IPS DF 6.9 (cell line): ENCODE measurements at regions not wholly inside any gene's neighbourhood (a gene's known extent, or its start where the extent isn't known, plus 50 kb on each side); places are given as distances from the start of the nearest gene placed in this dataset.

Experiments used
- DNase-seq: peaks from one replicate; pipeline ENCODE4 v3.0.0-alpha.2; 2013; ENCODE audit warnings: low read depth, low spot score
- H3K27ac ChIP-seq: one replicate; pipeline ENCODE4 v1.5.1; 2013; ENCODE audit warnings: low read length, control low read depth
- H3K27me3 ChIP-seq: 2 replicates; pipeline ENCODE4 v1.6.1; 2013; ENCODE audit warnings: mild to moderate bottlenecking, low read length; ENCODE audit not compliant: control insufficient read depth, insufficient read depth
- H3K36me3 ChIP-seq: 2 replicates; pipeline ENCODE4 v1.6.1; 2013; ENCODE audit warnings: low read length; ENCODE audit not compliant: control insufficient read depth, insufficient read depth
- H3K4me1 ChIP-seq: 2 replicates; pipeline ENCODE4 v1.6.1; 2013; ENCODE audit warnings: low read length; ENCODE audit not compliant: control insufficient read depth, insufficient read depth
- H3K4me3 ChIP-seq: 2 replicates; pipeline ENCODE4 v1.5.1; 2013; ENCODE audit warnings: mild to moderate bottlenecking, low read length
- H3K9me3 ChIP-seq: 2 replicates; pipeline ENCODE4 v1.6.1; 2013; ENCODE audit warnings: low read length, inconsistent platforms; ENCODE audit not compliant: control insufficient read depth, insufficient read depth
- WGBS: extraction: QIAGEN DNeasy Blood & Tissue Kit; methylation state at CpG from one replicate; pipeline ENCODE4 v1.1.7; 2013; ENCODE audit warnings: mixed read lengths, missing lambda C conversion rate; ENCODE audit not compliant: insufficient read length, insufficient coverage; 5-methylcytosine and 5-hydroxymethylcytosine counted together

DNA sequence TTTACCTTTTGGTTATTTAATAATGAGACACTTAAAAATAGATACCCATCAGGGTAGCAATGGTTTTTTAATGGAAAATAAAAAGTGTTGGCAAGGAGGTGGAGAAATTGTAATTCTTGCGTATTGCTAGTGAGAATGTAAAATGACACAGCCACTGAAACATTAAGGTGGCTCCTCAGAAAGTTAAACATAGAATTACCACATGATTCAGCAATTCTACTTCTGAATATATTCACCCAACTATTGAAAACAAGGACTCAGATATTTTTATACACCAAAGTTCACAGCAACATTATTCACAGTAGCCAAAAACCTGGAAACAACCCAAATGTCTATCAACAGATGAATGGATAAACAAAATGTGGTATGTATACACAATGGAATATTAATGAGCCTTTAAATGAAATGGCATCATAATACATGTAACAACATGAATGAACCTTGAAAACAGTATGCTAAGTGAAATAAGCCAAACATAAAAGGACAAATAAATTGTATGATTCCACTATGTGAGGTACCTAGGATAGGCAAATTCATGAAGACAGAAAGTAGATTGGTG lies 163.5 kb downstream of the IMPG2 start:
- Histone ChIP-seq H3K9me3 (no peaks in the 10 kb centered on the region), H3K4me3 (no peak overlapping the region), H3K27ac (no peak overlapping the region), H3K27me3 (no peaks in the 10 kb centered on the region), H3K36me3 (no peaks in the 10 kb centered on the region), H3K4me1 (no peaks in the 10 kb centered on the region)
- 100% methylated on average over 1 of the region's 1 CpG for WGBS
- no peak for DNase-seq

DNA sequence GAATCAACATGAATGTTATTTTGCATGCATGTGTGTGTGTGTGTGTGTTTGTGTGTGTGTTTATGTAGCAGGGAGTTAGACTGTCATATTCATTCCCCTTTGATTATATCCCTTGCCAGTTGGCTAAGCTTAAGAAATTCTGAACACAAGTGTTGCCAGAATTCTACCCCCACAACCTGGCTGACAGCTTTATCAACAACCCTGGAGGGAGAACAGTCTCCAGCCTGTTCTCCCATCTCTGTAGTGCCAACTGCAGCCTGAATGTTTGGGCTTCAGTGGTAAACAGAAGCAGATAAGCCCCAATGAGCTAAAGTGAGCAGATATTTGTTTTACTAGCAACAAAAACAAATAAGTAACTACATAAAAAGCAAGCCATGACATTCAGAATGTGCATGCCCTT lies 162.6 kb upstream of the ABI3BP start:
- no peaks in the 10 kb centered on the region for H3K9me3 ChIP-seq
- no peaks in the 10 kb centered on the region for H3K27me3 ChIP-seq
- H3K4me3 ChIP-seq = no peak overlapping the region
- H3K27ac ChIP-seq = no peak overlapping the region
- no peaks in the 10 kb centered on the region for H3K36me3 ChIP-seq
- no peaks in the 10 kb centered on the region for H3K4me1 ChIP-seq
- DNase-seq = no peak

DNA sequence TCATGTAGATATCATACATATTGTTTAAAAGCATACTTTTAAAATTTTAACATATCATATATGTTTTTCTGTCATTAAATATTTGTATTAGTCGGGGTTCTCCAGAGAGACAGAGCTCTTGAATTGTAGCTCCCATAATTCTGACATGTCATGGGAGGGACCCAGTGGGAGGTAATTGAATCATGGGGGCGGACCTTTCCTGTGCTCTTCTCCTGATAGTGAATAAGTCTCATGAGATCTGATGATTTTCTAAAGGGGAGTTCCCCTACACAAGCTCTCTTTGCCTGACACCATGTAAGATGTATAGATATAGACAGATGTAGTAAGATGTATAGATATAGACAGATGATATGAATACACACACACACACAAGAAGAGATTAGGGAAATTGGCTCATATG lies 161.2 kb upstream of the ABI3BP start:
- Histone ChIP-seq H3K4me3 (no peak overlapping the region), H3K27me3 (no peaks in the 10 kb centered on the region), H3K27ac (no peak overlapping the region), H3K4me1 (no peaks in the 10 kb centered on the region), H3K9me3 (no peaks in the 10 kb centered on the region), H3K36me3 (no peaks in the 10 kb centered on the region)
- WGBS = no CpG with 5 or more reads among the region's 2 CpGs
- no peak for DNase-seq

DNA sequence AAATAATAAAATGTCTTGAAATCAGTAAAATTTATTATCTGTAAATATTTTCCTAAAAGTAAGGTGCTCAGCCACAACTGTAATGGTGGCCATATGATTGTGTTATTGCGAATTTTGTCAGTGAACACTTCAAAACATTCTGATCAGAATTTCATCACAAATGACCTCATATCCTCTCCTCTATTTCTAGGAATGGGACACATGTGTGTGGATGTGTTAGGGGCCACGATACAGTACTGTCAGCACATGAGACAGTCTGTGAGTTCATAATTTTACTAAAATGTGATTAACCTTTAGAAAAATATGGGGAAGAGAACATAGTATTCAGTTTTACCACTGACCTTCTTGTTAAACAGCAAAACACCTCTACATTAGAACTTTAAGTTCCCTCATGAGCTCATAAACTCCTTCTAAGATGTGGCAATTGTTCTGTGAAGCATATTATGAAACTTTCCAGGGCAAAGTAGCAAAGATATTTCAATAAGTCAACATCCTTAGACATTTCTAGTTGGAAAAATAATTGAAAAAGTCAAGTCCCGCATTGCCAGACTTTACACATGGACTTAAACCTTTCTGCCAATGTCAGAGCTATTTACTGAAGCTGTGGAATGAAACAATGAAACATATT lies 158.2 kb upstream of the ABI3BP start:
- H3K36me3 ChIP-seq = no peaks in the 10 kb centered on the region
- DNase-seq = no peak
- no peaks in the 10 kb centered on the region for H3K9me3 ChIP-seq
- no peaks in the 10 kb centered on the region for H3K27me3 ChIP-seq
- no peak overlapping the region for H3K27ac ChIP-seq
- H3K4me3 ChIP-seq = no peak overlapping the region
- no peaks in the 10 kb centered on the region for H3K4me1 ChIP-seq
- no CpG with 5 or more reads among the region's 3 CpGs for WGBS

DNA sequence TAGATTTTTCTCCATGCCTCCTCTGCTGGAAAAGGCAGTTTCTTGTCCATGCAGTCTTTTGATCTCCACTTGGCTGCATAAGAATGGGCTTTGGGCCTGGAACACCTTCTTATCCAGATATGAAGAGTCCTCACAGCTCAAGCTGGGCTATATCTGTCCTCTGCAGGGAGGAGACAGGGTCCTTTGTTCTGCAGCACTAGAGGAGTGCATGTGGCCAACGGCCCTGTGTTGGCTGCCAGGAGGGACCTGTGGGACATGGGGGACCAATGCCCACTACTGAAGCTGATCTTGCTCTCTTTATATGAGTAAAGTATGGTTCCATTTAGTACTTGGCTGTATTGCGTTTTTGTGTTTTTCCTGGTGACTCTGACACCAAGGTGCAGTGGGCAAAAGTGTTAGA lies 157.3 kb upstream of the ABI3BP start:
- Histone ChIP-seq H3K9me3 (no peaks in the 10 kb centered on the region), H3K36me3 (no peaks in the 10 kb centered on the region), H3K4me1 (no peaks in the 10 kb centered on the region), H3K27ac (no peak overlapping the region), H3K27me3 (no peaks in the 10 kb centered on the region), H3K4me3 (no peak overlapping the region)
- DNase-seq = no peak
- no CpG with 5 or more reads among the region's 2 CpGs for WGBS

DNA sequence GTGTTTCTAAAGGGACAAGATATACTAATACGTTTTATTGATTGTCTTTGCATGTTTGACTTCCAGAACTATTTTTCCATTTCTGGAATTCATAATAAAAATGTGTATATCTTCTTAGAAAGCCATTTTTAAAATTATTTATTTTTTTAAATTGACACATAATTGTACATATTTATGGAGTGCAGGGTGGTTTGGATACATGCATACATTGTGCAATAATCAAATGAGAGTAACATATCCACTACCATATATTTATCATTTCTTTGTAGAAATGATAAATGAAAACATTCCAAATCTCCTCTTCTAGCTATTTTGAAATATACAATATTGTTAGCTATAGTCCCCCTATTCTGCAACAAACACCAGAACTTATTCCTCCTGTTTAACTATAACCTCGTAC lies 156.5 kb upstream of the ABI3BP start:
- H3K4me3 ChIP-seq = no peak overlapping the region
- H3K4me1 ChIP-seq = no peaks in the 10 kb centered on the region
- no peak for DNase-seq
- WGBS = no CpG with 5 or more reads among the region's 2 CpGs
- H3K9me3 ChIP-seq = no peaks in the 10 kb centered on the region
- H3K36me3 ChIP-seq = no peaks in the 10 kb centered on the region
- no peaks in the 10 kb centered on the region for H3K27me3 ChIP-seq
- no peak overlapping the region for H3K27ac ChIP-seq

DNA sequence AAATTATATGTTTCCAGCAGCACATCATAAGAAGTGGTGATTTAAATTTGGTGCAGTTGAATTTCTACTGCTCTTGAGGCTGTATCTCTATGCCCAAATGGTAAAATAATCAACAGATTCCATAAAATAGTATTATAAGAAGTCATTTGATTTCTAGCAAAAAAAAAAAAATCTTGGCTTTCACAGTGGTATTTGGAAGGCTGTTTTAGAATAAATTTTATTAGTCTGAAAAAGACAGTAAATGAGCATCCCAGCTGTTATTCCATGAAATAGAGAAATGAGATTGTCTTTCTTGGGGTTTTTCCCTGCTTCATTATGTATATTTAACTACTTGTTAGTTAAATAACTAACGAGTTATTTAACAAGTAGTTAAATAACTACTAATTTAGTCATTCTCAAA lies 156.0 kb upstream of the ABI3BP start:
- no peaks in the 10 kb centered on the region for H3K36me3 ChIP-seq

DNA sequence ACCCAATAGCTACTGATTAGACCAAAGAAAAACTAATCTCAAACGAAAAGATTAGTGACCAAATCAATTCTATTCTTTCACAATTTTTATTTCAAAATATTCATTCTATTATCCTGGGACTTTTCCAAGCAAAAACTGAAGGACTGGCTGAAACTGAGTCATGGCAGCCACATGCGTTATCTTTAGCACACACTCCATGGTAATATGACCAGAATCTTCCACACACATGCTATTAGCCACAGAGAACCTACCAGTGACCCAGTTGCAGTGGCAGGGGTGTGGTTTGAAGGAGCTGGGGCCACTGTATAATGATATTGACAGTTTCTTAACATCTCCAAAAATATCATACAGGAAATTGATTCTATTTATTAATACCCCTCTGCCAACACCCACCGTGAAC lies 154.8 kb upstream of the ABI3BP start:
- no peak for DNase-seq
- Histone ChIP-seq H3K36me3 (no peaks in the 10 kb centered on the region), H3K9me3 (no peaks in the 10 kb centered on the region), H3K4me1 (peaks cover 3% of the 10 kb centered on the region; the same call in 1 of the 2 replicates), H3K4me3 (no peak overlapping the region), H3K27ac (no peak overlapping the region), H3K27me3 (no peaks in the 10 kb centered on the region)
- WGBS = 100% methylated on average over 1 of the region's 3 CpGs

More for the DNA sequence above, 156.0 kb upstream of the ABI3BP start:
- Histone ChIP-seq H3K9me3 (no peaks in the 10 kb centered on the region), H3K4me1 (no peaks in the 10 kb centered on the region), H3K27ac (no peak overlapping the region), H3K27me3 (no peaks in the 10 kb centered on the region), H3K4me3 (no peak overlapping the region)
- WGBS = no CpG with 5 or more reads among the region's 1 CpG
- DNase-seq = no peak

DNA sequence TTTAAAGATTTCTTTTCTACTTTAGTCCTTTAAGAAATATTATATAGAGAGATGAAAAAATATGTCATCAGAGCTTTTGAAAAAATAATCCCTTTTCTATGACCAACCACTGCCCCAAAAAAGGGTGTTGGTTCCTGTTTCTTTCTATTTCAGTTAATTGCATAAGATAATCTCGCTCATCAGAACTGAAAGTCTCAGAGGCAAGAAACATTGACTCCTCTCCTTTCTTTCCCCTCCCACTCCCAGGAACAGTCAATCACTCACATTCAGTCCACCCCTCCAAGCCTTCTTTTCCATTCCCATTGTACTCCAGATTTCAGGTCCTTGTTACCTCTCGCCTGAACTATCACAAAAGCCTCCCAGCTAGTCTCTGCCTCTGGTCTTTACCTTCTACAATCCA lies 153.7 kb upstream of the ABI3BP start:
- Histone ChIP-seq H3K4me3 (no peak overlapping the region), H3K27me3 (no peaks in the 10 kb centered on the region), H3K9me3 (no peaks in the 10 kb centered on the region), H3K4me1 (peaks cover 3% of the 10 kb centered on the region; the same call in 1 of the 2 replicates), H3K27ac (no peak overlapping the region), H3K36me3 (no peaks in the 10 kb centered on the region)
- DNase-seq = no peak
- WGBS = no CpG with 5 or more reads among the region's 2 CpGs

DNA sequence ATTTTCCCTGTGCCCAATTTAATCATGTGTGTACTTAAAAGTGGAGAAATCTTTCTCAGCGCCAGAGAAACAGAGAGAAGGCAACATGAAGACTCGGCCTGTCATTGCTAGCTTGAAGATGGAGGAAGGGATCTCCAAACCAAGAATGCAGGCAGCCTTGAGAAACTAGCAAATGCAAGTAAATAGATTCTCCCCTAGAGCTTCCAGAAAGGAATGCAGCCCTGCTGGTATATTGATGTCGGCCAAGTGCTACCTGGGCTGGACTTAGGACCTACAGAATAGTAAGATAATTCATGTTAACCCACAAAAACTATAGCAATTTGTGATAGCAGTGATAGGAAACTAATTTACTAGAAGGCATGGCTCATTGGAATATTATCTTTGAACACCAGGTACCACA lies 150.9 kb upstream of the ABI3BP start:
- WGBS = no CpG with 5 or more reads among the region's 3 CpGs
- DNase-seq = peak; percentile 5
- no peaks in the 10 kb centered on the region for H3K27me3 ChIP-seq

DNA sequence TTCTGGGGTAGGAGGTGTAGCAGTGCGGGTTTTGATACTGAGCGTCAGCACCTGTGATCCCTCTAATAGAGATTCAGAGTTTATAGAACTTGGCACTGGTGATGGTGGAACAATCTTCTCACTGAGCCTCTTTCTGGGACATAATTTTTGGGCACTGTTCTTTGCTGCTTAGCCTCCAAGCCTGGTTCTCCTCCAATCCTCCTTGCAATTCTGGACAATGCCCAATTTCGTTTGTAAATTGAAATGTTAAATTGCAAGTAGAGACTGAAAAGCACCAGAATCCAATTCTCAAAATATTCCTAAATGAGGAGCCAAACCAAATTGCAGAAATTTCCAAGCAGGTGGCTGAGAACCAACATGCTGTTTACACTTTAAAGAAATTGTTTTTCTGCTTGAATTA lies 149.8 kb upstream of the ABI3BP start:
- Histone ChIP-seq H3K9me3 (no peaks in the 10 kb centered on the region), H3K36me3 (no peaks in the 10 kb centered on the region), H3K27me3 (no peaks in the 10 kb centered on the region), H3K4me3 (no peak overlapping the region), H3K4me1 (peaks cover 3% of the 10 kb centered on the region; the same call in 1 of the 2 replicates), H3K27ac (no peak overlapping the region)
- no CpG with 5 or more reads among the region's 3 CpGs for WGBS
- DNase-seq = no peak

More for the DNA sequence above, 150.9 kb upstream of the ABI3BP start:
- no peak overlapping the region for H3K4me3 ChIP-seq
- no peaks in the 10 kb centered on the region for H3K9me3 ChIP-seq
- peaks cover 3% of the 10 kb centered on the region; the same call in 1 of the 2 replicates for H3K4me1 ChIP-seq
- H3K27ac ChIP-seq = no peak overlapping the region
- no peaks in the 10 kb centered on the region for H3K36me3 ChIP-seq
